ENCODE measurements at regions not wholly inside any gene's neighbourhood (a gene's known extent, or its start where the extent isn't known, plus 50 kb on each side); places are given as distances from the start of the nearest gene placed in this dataset.

GRCh38 chr14:84236290-84236689 is 1293.7 kb upstream of the FLRT2 start:
- TF ChIP-seq, protein P1, sequence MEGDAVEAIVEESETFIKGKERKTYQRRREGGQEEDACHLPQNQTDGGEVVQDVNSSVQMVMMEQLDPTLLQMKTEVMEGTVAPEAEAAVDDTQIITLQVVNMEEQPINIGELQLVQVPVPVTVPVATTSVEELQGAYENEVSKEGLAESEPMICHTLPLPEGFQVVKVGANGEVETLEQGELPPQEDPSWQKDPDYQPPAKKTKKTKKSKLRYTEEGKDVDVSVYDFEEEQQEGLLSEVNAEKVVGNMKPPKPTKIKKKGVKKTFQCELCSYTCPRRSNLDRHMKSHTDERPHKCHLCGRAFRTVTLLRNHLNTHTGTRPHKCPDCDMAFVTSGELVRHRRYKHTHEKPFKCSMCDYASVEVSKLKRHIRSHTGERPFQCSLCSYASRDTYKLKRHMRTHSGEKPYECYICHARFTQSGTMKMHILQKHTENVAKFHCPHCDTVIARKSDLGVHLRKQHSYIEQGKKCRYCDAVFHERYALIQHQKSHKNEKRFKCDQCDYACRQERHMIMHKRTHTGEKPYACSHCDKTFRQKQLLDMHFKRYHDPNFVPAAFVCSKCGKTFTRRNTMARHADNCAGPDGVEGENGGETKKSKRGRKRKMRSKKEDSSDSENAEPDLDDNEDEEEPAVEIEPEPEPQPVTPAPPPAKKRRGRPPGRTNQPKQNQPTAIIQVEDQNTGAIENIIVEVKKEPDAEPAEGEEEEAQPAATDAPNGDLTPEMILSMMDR (conservative IDR thresholded peaks at IDR 0.05; ENCODE audit: low read depth in 2 of 2), result no peak
- TF ChIP-seq POLR2AphosphoS5 (IDR thresholded peaks at IDR 0.05; ENCODE audit: low read depth), result no peak
- no peak for TF ChIP-seq EZH2 (IDR thresholded peaks at IDR 0.05; ENCODE audit: low read depth, unreplicated experiment)
- TF ChIP-seq, protein P2, sequence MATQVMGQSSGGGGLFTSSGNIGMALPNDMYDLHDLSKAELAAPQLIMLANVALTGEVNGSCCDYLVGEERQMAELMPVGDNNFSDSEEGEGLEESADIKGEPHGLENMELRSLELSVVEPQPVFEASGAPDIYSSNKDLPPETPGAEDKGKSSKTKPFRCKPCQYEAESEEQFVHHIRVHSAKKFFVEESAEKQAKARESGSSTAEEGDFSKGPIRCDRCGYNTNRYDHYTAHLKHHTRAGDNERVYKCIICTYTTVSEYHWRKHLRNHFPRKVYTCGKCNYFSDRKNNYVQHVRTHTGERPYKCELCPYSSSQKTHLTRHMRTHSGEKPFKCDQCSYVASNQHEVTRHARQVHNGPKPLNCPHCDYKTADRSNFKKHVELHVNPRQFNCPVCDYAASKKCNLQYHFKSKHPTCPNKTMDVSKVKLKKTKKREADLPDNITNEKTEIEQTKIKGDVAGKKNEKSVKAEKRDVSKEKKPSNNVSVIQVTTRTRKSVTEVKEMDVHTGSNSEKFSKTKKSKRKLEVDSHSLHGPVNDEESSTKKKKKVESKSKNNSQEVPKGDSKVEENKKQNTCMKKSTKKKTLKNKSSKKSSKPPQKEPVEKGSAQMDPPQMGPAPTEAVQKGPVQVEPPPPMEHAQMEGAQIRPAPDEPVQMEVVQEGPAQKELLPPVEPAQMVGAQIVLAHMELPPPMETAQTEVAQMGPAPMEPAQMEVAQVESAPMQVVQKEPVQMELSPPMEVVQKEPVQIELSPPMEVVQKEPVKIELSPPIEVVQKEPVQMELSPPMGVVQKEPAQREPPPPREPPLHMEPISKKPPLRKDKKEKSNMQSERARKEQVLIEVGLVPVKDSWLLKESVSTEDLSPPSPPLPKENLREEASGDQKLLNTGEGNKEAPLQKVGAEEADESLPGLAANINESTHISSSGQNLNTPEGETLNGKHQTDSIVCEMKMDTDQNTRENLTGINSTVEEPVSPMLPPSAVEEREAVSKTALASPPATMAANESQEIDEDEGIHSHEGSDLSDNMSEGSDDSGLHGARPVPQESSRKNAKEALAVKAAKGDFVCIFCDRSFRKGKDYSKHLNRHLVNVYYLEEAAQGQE (IDR thresholded peaks at IDR 0.05; ENCODE audit: unreplicated experiment), result no peak
- TF ChIP-seq EZH2phosphoT487 (IDR thresholded peaks at IDR 0.05; ENCODE audit: unreplicated experiment), result no peak
- TF ChIP-seq CREB1 (CRISPR knock-in tag; IDR thresholded peaks at IDR 0.05; ENCODE audit: low read depth), result no peak

Data from GM23338 (cell line).